ENCODE measurements at regions not wholly inside any gene's neighbourhood (a gene's known extent, or its start where the extent isn't known, plus 50 kb on each side); places are given as distances from the start of the nearest gene placed in this dataset.

DNA sequence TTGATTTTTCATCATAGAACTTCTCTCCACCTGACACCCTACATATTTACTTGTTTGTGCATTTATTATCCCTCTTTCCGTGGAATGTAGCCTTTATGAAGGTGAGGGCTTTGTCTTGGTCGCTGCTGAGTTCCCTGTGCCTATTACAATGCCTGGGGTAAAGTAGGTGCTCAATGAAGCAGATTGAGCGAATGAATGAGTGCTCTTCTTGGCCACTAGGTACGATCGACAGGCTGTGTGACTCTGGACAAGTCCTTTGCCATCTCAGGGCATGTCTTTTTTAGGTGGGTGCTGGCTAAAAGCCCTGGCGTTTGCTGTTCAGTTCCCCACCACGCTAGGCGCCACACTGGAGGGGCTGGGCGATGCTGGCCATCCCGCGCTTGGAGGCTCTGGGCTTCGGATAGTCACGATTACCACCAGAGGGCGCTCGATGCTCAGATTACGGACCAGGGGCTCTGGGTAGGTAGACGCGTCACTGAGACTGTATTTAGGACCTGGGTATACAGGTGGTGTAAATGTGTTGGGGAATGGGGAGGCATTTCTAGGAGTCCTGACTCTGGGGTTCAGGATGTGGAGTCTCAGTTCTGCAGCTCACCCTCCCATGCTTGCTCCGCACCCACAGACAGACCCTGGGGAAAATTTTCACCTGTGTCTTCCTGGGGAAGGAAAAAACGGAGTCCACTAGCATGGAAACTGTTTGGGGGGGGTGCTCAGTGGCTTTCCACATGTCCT lies 71.0 kb upstream of the CSF3R start:
- no peak for TF ChIP-seq POLR2AphosphoS5 (IDR thresholded peaks at IDR 0.05; ENCODE audit: borderline replicate concordance, low read depth, low read length)
- TF ChIP-seq EZH2 (IDR thresholded peaks at IDR 0.05): no peak
